GM10248 (cell line): ENCODE measurements at regions not wholly inside any gene's neighbourhood (a gene's known extent, or its start where the extent isn't known, plus 50 kb on each side); places are given as distances from the start of the nearest gene placed in this dataset.

Experiments
- CTCF ChIA-PET: fragments of 300-600 bp; sonication (Branson Sonifier 250); formaldehyde crosslinking; extraction: SDS; loops from one replicate; lab custom pipeline; 2021; ENCODE audit warnings: antibody characterized with exemption; lab: Yijun Ruan, JAX
- POLR2A ChIA-PET: fragments of 350-650 bp; sonication (Branson Sonifier 250); formaldehyde crosslinking; extraction: SDS; loops from one replicate; lab custom pipeline; 2020; ENCODE audit warnings: antibody characterized with exemption; lab: Yijun Ruan, JAX
- DNase-seq: peaks from one replicate; pipeline ENCODE4 v3.0.0; 2012; ENCODE audit errors: extremely low spot score
- TF ChIP-seq, protein P1 (sequence below): IDR thresholded peaks from 2 replicates; pipeline ENCODE4 v1.5.1; 2012; ENCODE audit warnings: mild to moderate bottlenecking, low read depth; ENCODE audit errors: extremely low read depth, missing control alignments, control extremely low read depth

DNA sequence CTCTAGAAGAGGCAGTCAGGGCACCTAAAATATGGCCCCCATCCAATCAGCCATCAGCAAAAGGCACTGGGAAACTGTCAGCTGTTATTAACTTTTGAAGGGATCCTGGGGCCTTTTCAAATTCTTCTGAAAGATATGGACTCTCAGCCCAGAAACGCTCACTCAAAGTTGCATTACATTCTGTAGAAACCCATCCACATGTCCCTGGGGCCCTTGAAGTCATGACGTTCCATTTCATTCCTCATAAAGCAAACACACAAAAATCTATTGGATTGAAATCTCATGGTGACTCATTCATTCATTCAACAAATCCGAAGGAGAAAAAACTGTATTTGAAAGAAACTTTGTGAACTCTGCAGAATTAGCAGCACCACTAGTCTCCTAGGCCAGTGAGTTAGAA is 215.3 kb downstream of the C16orf95 start:
- TF ChIP-seq, protein P1, sequence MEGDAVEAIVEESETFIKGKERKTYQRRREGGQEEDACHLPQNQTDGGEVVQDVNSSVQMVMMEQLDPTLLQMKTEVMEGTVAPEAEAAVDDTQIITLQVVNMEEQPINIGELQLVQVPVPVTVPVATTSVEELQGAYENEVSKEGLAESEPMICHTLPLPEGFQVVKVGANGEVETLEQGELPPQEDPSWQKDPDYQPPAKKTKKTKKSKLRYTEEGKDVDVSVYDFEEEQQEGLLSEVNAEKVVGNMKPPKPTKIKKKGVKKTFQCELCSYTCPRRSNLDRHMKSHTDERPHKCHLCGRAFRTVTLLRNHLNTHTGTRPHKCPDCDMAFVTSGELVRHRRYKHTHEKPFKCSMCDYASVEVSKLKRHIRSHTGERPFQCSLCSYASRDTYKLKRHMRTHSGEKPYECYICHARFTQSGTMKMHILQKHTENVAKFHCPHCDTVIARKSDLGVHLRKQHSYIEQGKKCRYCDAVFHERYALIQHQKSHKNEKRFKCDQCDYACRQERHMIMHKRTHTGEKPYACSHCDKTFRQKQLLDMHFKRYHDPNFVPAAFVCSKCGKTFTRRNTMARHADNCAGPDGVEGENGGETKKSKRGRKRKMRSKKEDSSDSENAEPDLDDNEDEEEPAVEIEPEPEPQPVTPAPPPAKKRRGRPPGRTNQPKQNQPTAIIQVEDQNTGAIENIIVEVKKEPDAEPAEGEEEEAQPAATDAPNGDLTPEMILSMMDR: no peak
- POLR2A ChIA-PET: no interaction called here
- CTCF ChIA-PET: interaction anchor here (1.5 kb wide), 1 partner anchor 25 kb away, joined by 3 read pairs; no protein-coding TSS in a partner anchor

DNA sequence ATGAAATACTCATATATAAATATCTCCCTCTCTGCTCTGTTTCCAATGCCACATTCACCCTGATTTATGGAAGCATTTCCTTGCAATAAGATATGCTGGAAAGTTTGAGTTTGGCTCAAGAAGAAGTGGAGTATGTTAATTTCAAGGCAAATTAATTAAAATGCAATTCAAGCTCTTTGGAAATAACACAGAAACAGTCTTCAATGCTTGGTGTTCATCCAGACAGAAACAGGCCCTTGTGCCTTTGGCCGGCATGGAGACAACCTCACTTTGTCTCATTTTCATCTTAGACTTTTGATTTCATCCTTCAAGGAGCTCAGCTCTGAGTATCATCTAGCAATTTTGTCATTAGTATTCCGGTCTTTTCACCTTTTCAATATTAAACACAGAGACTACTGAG is 210.0 kb downstream of the C16orf95 start:
- TF ChIP-seq, protein P1: no peak
- ChIA-PET CTCF (interaction anchor here (1.5 to 1.7 kb wide), 2 partner anchors 14 to 31 kb away, joined by 4 to 5 read pairs; no protein-coding TSS in a partner anchor), POLR2A (no interaction called here)
- no peak for DNase-seq

More for the DNA sequence above, 215.3 kb downstream of the C16orf95 start:
- no peak for DNase-seq

DNA sequence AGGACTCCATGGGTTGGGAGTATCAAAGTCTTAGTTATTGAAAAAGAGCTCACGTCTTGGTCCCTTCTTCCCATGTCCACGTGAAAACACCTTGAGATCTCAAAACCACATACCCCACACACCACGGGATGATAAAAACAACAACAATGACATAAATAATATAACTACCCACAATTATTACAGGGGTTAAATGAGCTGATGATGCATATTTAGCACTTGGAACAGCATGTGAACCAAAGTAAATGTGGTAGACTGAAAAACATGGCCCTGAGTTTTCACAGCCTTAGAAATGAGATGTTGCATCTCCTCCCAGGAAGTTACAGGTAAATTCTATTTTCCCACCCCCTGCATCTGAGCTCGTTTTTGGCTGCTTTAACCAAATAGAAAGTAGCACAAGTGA is 208.9 kb downstream of the C16orf95 start:
- no peak for DNase-seq
- CTCF ChIA-PET: interaction anchor here (1.1 kb wide), 1 partner anchor 544 kb away, joined by 3 read pairs; no protein-coding TSS in a partner anchor
- TF ChIP-seq, protein P1: no peak
- POLR2A ChIA-PET: no interaction called here

DNA sequence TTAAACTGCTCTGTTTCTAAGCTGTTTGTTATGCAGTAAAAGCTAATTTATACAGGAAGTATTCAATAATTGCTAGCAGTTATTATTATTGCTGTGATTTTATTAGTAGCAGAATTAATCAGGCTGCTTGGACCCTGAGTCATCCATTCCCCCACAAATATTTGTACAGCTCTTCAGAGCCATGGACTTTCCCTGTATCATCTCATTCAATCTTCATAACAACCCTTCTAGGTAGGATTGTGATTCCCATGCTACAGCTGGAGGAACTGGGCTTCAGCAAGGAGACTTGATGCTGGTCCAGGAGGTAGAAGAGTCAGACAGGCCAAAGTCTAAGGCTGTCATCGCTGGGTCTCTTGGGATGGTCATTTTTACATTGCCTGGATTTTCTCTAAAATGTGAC is 208.3 kb downstream of the C16orf95 start:
- POLR2A ChIA-PET: no interaction called here

DNA sequence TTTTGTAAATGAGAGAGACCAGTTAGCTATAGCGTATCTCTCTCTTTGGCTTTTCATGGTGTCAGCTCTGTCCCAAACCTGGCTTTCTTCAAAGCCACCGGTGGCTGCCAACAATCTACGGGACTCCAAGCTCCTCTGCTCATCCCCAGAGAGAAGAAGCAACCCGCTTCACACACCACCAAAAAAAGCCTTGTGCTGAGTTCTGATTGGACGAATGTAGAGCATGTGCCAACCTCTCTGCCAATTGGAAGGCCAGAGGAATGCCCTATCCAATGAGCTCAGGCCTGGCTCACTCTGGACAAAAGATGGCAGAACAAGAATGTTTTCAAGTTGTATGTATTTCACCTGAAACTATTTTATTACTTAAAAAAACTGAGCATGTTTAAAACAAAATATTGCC is 202.4 kb downstream of the C16orf95 start:
- POLR2A ChIA-PET: no interaction called here
- no peak for DNase-seq
- TF ChIP-seq, protein P1: no peak
- CTCF ChIA-PET: interaction anchor here (1.4 kb wide), 2 partner anchors 11 to 20 kb away, joined by 3 to 4 read pairs; no protein-coding TSS in a partner anchor

More for the DNA sequence above, 208.3 kb downstream of the C16orf95 start:
- TF ChIP-seq, protein P1: no peak
- DNase-seq: no peak
- CTCF ChIA-PET: interaction anchor here (1.1 kb wide), 1 partner anchor 544 kb away, joined by 3 read pairs; no protein-coding TSS in a partner anchor

DNA sequence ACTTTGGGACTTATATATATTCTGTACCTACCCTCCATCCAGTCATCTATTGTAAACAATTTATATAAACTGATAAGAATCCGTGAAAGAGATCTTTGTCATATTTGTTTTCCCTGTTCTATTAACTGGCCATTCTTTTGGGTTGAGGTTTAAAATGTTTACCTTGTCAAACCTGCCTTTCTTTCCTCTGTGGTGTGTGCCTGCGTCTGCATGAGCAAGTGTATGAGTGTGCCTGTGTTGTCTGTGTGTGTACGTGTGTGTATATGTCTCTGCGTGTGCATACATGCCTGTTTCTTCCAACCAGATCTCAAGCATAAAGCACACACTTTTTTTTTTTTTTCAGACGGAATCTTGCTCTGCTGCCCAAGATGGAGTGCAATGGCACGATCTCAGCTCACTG is 201.5 kb downstream of the C16orf95 start:
- TF ChIP-seq, protein P1: no peak
- DNase-seq: no peak
- ChIA-PET CTCF (no interaction called here), POLR2A (no interaction called here)

DNA sequence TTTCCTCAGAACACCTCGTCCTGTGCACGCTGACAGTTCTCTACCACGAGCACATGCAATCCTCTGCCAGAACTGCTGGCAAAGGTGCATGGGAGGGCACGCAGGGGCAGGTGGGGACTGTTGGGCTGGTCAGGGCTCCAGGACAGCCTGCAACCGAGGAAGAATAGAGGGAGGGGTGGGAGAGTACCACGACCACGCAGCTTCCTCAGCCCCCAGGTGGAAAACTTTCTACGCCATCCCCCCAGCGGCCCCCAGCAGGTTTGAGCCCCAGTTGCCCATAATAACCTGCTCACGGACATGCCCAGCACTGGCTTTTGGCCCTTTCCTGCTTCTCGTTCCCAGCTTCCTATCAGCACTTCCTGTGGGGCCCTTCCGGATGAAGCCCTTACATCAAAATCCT is 199.3 kb downstream of the C16orf95 start:
- TF ChIP-seq, protein P1: no peak
- DNase-seq: no peak
- CTCF ChIA-PET: no interaction called here
- POLR2A ChIA-PET: no interaction called here
